Limb (tissue), 2 donors: ENCODE measurements at regions not wholly inside any gene's neighbourhood (a gene's known extent, or its start where the extent isn't known, plus 50 kb on each side); places are given as distances from the start of the nearest gene placed in this dataset.
A peak's percentile ranks its signal among the peaks of the same experiment; 100 is the strongest.
"Not testable (repeated sequence)": the region's sequence is repeated elsewhere in the genome, so short reads cannot be mapped to it uniquely, and the experiment has no call there.

ENCODE experiments used
- DNase-seq, 2 donors: peaks; one replicate each; pipeline ENCODE4 v3.0.0-alpha.2; 2016; ENCODE audit errors: extremely low spot score in 2 of 2

- DNase-seq, result no peak
These were observed 120.8 kb upstream of the CDCA7L start for GRCh38 chr7:22066522-22066921.

DNA sequence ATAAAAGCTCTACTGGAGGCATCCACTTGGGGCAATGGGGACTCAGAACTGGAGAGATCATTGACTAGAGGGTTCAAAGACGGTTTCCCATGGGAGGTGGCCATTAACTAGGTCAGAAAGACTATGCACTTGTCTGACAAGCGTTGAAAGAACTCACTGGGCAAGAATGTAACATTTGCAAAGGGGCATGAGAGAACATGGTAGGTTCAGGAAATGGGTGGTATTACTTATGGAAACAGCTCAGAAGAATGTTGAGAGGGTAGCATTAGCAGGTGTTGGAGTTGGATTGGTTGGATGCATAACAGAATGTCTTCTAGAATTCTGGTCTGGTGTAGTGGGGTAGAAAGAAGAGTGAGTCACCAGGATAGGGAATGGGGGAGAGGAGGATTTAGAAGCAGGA, 119.1 kb upstream of the CDCA7L start:
- no peak for DNase-seq

- no peak for DNase-seq
These were observed 116.1 kb upstream of the CDCA7L start for GRCh38 chr7:22061775-22062174.

DNA sequence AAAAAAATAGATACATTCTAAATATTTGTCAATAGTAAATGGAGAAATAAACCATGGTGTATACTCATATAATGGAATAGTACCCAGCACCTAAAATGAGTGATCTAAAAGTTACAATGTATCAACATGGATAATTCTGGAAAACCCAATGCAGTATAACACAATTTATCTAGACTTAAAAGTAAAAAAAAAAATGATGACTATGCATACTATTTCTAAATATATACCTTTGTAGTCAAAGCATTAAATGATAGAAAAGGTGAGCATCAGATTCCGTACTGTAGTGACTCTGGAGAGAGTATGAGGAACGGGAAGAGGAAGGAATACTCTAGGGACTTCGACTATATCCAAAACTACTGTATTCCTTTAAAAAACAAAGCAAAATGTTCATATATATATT, 115.2 kb upstream of the CDCA7L start:
- no peak for DNase-seq

GRCh38 chr7:22060197-22060596, 114.5 kb upstream of the CDCA7L start:
- DNase-seq, result no peak

DNA sequence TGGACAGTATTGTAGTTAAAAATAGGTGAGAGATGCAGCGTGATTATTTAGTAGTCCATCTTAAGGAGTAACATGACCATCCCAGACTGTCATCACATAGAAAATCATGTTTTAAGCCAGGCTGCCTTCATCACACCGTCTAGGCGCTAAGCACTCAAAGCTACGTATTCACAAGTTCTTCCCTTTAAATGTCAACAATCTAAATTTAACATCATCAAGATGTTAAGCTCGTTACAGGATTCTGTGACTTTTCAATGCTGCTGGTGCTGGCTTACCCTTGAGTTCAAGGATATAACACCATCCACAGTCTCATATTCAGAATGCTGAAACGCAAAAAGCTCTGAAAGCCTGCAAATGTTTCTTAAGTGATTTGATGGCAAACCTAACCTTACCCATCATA, 109.5 kb upstream of the CDCA7L start:
- DNase-seq, result no peak

DNA sequence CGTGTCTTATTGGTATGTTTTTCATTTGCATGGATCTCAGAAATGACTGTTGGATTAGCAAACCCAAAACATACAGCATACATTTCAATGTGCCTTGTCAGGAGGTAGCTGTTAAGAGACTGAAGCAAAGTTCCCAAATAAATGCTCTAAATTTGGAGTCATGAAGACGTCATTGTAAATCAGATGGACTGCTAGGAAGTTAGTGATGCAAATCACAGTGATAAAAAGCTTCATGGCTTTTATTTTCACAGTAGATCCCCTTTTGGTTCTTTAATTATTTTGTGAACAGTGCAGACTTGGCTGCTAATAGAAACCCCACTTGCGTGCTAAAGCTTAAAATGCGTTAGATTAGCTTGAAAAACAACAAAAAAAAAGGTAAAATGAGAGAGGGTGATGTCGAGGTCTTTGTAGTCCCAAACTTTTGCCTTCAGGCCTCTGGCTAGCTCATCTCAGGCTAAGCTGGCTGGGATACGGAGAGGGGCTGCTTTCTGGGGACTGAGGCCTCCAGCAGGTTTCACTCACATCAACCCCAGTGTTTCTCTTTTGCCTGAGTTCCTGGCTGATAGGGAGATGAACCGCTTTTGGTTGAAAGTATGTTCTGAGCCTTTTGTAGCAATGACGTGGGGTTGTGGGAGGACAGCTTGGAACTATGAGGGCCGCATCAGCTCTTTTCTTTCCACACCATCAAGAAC, 107.1 kb upstream of the CDCA7L start:
- DNase-seq, result no peak

DNA sequence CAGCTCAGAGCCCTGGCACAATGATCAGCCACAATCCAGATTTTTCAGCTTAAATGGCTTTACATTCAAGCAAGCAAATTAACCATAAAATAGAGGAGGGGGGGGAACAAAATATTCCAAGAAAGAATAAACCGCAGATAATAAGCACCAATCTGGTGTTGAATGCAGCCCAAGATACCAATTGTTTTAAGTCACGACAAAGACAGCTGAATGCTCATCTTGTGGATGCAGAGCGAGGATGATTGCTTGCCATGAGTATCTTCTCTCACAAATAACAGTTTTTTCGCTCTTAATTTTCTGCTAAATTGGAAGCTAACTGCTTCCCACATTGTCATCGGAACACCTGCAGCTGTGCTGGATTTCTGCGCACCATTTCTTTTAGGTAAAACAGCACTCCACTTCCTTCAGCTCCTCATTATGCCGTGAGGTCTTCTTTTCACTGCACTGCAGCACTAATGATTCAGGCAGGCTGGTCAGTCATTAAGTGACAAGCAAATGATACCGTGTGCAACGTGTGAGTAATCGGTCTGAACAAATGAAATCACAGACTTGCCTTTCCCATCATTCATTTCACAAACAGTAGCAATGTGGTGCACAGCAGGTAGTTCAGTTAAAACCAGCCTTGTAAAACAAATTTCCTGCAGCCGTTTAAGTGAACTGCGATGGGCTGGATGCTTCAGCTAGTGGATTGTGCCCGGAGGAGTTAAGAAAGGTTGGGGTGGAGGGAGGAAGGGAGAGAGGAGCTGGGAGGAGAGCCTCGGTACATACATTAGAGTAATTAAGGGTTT, 106.4 kb upstream of the CDCA7L start:
- DNase-seq, result no peak

DNA sequence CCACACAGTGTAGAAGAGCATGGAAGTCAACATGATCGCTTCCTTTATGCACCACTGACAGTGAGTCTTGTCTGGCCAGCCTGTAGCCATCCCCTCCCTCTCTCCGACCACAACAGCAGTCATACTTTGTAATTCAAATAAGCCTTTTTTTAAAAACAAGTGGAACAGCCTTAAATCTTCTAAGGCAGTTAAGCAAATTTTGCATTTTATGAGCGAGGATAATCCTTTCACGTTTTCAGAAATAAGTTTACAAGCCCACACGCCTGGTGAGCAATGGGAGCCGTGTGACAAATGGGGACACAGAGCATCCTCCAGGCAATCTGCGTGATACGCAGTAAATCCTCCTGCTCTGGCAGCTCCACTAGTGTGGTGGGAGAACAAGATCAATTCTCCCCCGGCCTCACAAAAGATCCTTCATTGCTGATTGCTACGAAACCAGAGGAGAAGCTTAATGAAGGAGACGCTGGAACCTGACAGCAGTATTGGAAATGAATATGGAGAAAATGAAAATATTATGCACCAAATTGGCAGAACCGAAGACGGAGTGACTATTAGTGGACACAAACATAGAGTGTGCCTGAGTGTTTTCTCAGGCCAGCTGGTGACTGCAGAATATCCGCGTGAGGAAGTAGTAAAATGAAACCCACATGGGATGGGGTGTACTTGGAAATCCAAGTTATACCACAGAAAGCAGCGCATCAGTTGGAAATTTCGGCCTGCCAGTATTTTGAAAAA, 104.2 kb upstream of the CDCA7L start:
- DNase-seq, result no peak

DNA sequence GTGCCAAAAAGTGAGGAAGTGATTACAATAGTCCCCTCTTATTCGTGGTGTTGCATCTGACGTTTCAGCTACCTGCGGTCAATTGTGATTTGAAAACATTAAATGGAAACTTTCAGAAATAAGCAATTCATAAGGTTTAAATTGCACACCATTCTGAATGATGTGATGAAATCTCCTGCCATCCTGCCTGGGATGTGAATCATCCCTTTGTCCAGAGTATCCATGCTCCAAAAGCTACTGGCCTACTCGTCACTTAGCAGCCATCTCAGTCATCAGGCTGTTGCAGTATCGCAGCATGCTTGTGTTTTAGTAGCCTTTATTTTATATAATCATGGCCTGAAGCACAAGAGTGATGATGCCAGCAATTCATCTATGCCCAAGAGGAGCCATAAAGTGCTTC, 97.7 kb upstream of the CDCA7L start:
- DNase-seq, result no peak

DNA sequence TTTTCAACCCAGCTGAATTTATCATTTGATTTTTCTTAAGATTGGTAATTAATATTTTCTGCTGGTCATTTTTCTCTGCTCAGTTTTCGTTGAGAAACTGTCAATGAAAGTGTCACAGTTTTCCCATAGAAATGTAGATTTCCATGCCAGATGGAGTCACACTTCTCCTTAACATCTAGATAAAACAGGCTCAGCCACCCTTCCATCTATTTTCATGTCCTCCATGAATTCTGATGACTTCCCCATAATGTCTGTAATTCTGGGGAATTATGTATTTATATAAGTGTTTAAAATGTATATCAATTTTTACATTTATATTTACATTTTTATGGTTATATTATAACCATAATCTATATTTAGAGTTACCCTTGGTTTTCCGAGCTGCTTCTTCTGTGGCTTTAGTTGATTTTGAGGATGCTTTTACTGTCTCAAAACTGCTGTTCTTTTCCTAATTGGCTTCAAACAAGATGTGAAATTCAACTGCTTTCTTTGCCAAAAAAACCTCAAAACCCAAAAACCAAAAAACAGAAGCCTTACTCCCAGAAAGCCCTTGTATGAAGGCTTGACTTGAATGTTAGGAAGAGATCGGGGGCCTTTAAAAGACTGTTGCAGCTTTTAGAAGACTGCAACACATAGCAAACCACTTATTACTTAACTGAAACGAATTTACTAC, 95.4 kb upstream of the CDCA7L start:
- DNase-seq, result no peak

- DNase-seq, result no peak
These were observed 94.0 kb upstream of the CDCA7L start for GRCh38 chr7:22039670-22040069.

DNA sequence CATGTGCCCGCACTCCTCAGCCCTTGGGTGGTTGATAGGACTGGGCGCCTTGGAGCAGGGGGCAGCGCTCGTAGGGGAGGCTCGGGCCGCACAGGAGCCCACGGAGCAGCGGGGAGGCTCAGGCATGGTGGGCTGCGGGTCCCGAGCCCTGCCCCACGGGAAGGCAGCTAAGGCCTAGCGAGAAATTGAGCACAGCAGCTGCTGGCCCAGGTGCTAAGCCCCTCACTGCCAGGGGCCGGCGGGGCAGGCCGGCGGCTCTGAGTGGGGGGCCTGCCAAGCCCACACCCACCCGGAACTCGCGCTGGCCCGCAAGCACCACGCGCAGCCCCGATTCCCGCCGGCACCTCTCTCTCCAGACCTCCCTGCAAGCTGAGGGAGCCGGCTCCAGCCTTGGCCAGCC, 86.7 kb upstream of the CDCA7L start:
- not testable (repeated sequence) for DNase-seq

DNA sequence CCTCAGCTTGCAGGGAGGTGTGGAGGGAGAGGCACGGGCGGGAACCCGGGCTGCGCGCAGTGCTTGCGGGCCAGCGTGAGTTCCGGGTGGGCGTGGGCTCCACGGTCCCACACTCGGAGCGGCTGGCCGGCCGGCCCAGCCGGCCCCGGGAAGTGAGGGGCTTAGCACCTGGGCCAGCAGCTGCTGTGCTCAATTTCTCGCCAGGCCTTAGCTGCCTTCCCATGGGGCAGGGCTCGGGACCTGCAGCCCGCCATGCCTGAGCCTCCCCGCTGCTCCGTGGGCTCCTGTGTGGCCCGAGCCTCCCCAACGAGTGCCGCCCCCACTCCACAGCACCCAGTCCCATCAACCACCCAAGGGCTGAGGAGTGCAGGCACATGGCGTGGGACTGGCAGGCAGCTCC, 83.0 kb upstream of the CDCA7L start:
- DNase-seq, result not testable (repeated sequence)

GRCh38 chr7:22027475-22027874, 81.8 kb upstream of the CDCA7L start:
- DNase-seq, result no peak

GRCh38 chr7:22025983-22026382, 80.3 kb upstream of the CDCA7L start:
- DNase-seq, result no peak

DNA sequence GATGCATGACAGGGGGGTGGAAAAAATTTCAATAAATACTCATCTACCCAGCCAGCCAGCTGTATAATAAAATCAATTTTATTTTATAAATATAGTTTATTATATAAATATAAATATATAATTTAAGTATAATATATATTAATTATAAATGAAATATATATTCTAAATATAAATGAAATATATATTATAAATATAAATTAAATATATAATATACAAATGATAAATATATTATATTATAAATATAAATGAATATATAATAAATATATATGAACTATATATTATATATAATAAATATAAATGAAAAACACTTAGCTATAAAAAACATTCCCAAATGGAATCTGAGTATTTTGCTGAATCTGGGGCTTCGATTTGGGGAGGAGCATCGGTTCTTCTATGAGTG, 79.4 kb upstream of the CDCA7L start:
- no peak for DNase-seq

- no peak for DNase-seq
These were observed 74.2 kb upstream of the CDCA7L start for GRCh38 chr7:22019931-22020330.

DNA sequence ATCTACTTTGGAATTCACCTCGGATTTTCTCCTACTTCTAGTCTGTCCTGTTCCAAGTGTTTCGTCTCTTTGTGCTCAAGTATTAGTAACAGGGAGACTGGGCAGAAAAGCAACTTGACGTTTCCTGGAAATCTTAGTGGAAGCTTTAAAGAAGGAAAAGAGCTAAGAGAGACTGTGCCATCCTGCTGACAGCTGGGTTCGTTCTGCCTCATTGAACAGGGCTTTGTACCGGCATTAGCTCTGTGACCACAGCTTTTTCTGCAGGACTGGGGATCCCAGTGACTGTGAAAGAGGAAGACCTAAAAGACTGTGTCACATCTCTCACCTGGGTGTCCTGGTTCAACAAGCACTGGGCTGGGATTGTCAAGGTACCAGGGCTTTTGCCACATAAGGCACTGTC, 70.8 kb upstream of the CDCA7L start:
- DNase-seq, result no peak

GRCh38 chr7:22013711-22014110, 68.0 kb upstream of the CDCA7L start:
- DNase-seq, result no peak

- no peak for DNase-seq
These were observed 63.0 kb upstream of the CDCA7L start for GRCh38 chr7:22008683-22009082.

DNA sequence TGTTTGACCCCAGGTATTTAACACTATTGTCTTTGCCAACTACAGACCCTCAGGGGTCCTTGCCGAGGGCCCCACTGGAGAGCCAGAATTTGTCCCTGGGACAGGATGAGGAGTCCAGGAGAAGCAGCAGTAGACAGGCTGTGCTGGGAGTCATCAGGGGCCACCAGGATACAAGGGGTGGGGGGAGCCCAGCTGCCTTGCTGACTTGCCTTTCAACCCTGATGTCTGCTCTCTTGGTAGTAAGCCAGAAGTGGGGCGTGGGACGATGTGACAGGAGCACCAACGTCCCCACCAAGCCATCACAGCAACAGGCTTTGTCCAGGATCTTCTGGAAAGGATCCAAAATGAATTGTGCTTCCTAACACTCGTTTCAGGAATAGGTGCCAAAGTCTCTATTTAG, 62.4 kb upstream of the CDCA7L start:
- peak; percentile 7 to 30 for DNase-seq
